ENCODE measurements at regions not wholly inside any gene's neighbourhood (a gene's known extent, or its start where the extent isn't known, plus 50 kb on each side); places are given as distances from the start of the nearest gene placed in this dataset.
A peak's percentile ranks its signal among the peaks of the same experiment; 100 is the strongest.

DNA sequence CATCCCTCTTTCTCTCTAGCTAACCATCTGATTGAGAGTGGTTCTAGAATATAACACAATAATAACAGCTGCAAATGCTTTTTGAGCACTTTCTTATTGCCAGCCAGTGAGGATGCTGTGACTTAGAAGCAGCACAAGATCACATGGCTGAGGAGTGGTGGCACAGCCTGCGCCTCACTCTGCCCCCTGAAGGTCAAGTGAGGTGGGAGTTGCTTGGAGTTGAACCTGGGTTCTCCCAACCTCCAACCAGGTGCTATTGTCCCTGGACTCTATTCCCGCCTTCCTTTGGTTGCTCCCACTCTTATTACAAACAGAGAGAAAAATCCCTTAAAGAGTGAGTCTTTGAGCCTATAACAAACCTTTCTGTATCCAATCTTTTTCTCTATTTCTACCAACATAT lies 280.3 kb upstream of the PODXL start:
- H3K27ac ChIP-seq = no peak overlapping the region
- no peak overlapping the region for H3K9ac ChIP-seq
- peaks cover 8% of the 10 kb centered on the region for H3F3A ChIP-seq (ENCODE audit: low read depth)
- H3K36me3 ChIP-seq = no peaks in the 10 kb centered on the region
- DNase-seq (ENCODE audit: low spot score) = no peak
- no peaks in the 10 kb centered on the region for H3K27me3 ChIP-seq
- no peak overlapping the region for H3K4me3 ChIP-seq
- no peak for TF ChIP-seq EZH2 (IDR thresholded peaks at IDR 0.05)
- Mint-ChIP-seq H3K4me1 (peaks cover 36% of the 10 kb centered on the region), H3K27ac (no peak overlapping the region), H3K9me3 (peaks cover 3% of the 10 kb centered on the region), H3K4me3 (no peak overlapping the region), H3K36me3 (no peaks in the 10 kb centered on the region), H3K27me3 (ENCODE audit: insufficient read depth, low read depth) (peaks cover 5% of the 10 kb centered on the region)
- H2AFZ ChIP-seq (replicated peaks) = no peak overlapping the region
- no peaks in the 10 kb centered on the region for H3K79me2 ChIP-seq (ENCODE audit: low read depth)
- H3K4me2 ChIP-seq = no peak overlapping the region
- H4K20me1 ChIP-seq (ENCODE audit: low read depth) = no peaks in the 10 kb centered on the region
- H3K4me1 ChIP-seq = peaks cover 18% of the 10 kb centered on the region
- no peaks in the 10 kb centered on the region for H3K9me3 ChIP-seq (ENCODE audit: low read depth)

DNA sequence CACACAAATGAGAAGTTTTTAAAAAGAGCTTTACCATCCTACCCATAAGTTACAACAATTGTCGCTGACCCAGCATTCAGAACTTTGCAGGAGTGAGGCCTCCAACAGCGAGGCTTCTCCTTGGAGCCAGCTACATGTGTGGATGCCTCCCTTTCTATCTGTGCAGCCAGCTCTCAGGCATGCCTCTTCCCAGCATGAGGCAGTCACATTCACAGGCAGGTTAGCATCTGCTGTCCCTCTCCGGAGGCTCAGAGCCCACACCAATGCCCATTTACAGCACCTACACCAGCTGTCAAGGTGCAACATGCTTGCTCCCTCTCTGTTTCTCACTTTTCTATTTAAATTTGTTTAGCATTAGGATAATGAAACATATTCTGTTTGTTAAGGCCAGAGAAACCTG lies 278.7 kb upstream of the PODXL start:
- Histone ChIP-seq H3K27ac (no peak overlapping the region), H3K4me1 (peaks cover 22% of the 10 kb centered on the region), H3K36me3 (no peaks in the 10 kb centered on the region), H3K4me3 (no peak overlapping the region), H3K9me3 (ENCODE audit: low read depth) (no peaks in the 10 kb centered on the region), H3K79me2 (ENCODE audit: low read depth) (no peaks in the 10 kb centered on the region), H2AFZ (replicated peaks) (no peak overlapping the region), H3K27me3 (no peaks in the 10 kb centered on the region), H4K20me1 (ENCODE audit: low read depth) (no peaks in the 10 kb centered on the region), H3F3A (ENCODE audit: low read depth) (peaks cover 8% of the 10 kb centered on the region), H3K4me2 (peak overlapping the region; percentile 42), H3K9ac (no peak overlapping the region)
- Mint-ChIP-seq H3K4me3 (no peak overlapping the region), H3K4me1 (peaks cover 43% of the 10 kb centered on the region), H3K36me3 (no peaks in the 10 kb centered on the region), H3K27me3 (ENCODE audit: insufficient read depth, low read depth) (peaks cover 5% of the 10 kb centered on the region), H3K9me3 (peaks cover 3% of the 10 kb centered on the region), H3K27ac (no peak overlapping the region)
- peak; percentile 28 for DNase-seq (ENCODE audit: low spot score)
- TF ChIP-seq, protein P1, sequence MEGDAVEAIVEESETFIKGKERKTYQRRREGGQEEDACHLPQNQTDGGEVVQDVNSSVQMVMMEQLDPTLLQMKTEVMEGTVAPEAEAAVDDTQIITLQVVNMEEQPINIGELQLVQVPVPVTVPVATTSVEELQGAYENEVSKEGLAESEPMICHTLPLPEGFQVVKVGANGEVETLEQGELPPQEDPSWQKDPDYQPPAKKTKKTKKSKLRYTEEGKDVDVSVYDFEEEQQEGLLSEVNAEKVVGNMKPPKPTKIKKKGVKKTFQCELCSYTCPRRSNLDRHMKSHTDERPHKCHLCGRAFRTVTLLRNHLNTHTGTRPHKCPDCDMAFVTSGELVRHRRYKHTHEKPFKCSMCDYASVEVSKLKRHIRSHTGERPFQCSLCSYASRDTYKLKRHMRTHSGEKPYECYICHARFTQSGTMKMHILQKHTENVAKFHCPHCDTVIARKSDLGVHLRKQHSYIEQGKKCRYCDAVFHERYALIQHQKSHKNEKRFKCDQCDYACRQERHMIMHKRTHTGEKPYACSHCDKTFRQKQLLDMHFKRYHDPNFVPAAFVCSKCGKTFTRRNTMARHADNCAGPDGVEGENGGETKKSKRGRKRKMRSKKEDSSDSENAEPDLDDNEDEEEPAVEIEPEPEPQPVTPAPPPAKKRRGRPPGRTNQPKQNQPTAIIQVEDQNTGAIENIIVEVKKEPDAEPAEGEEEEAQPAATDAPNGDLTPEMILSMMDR (IDR thresholded peaks at IDR 0.05) = no peak
- TF ChIP-seq EZH2 (IDR thresholded peaks at IDR 0.05) (no peak), EZH2phosphoT487 (IDR thresholded peaks at IDR 0.05) (no peak)

DNA sequence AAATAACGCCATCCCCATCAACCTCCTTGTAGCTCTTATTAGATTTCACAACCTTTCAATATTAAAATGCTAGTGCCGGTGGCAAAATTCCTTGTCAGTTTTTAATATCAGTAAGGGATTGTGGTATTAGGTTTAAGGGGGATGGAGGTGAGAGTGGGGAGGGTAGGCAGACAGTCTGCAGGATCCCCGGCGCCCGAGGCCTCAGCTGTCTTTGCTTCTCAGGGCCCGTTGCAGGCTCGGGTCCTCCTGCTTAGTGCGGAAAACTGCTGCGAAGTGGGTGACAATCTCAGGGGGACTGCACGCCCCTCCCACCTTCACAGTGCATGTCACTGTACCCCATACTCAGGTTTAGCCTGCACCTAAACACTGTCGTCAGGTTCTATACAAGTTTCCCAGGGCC lies 274.3 kb upstream of the PODXL start:
- Histone ChIP-seq H3K4me1 (peaks cover 35% of the 10 kb centered on the region), H3K9ac (no peak overlapping the region), H3K79me2 (ENCODE audit: low read depth) (no peaks in the 10 kb centered on the region), H3K9me3 (ENCODE audit: low read depth) (no peaks in the 10 kb centered on the region), H3K4me3 (no peak overlapping the region), H4K20me1 (ENCODE audit: low read depth) (no peaks in the 10 kb centered on the region), H2AFZ (replicated peaks) (no peak overlapping the region), H3K27me3 (no peaks in the 10 kb centered on the region), H3K36me3 (no peaks in the 10 kb centered on the region), H3K27ac (no peak overlapping the region), H3F3A (ENCODE audit: low read depth) (peaks cover 8% of the 10 kb centered on the region), H3K4me2 (no peak overlapping the region)
- Mint-ChIP-seq H3K27me3 (ENCODE audit: insufficient read depth, low read depth) (peaks cover 4% of the 10 kb centered on the region), H3K4me3 (no peak overlapping the region), H3K27ac (no peak overlapping the region), H3K9me3 (peaks cover 3% of the 10 kb centered on the region), H3K36me3 (no peaks in the 10 kb centered on the region), H3K4me1 (peaks cover 45% of the 10 kb centered on the region)
- TF ChIP-seq EZH2phosphoT487 (IDR thresholded peaks at IDR 0.05) (no peak), EZH2 (IDR thresholded peaks at IDR 0.05) (no peak)
- DNase-seq (ENCODE audit: low spot score) = no peak

DNA sequence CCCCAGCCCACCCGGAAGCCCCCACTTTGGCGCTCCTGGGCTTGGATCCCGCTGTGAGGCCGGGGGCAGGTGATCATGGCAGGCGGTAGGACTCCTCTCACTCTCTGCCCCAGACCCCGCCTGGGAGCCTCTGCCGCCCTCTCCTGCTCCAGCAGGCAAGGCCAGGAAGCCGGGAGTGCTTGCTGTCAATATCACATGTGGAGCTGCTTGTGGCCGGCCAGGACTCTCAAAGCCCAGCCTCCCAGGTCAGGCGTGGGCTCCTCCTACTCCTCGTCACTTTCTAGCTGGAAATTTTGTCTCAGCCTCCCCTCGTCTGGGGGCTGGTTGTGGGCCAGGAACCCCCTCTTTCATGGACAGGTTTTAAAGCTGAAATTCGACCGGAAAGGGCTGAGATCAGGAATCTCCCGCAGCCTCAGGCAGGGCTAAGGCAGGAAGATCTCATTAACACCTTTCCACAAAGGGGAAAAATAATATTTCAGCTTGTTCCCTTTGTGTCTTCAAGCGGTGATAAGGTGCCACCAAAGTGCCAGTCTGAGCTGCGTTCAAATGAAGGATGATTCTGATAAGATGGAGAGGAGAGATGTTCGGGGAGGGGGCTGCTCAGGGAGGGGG lies 273.6 kb upstream of the PODXL start:
- Histone ChIP-seq H3K36me3 (no peaks in the 10 kb centered on the region), H3K4me2 (peak overlapping the region; percentile 44), H3K9me3 (ENCODE audit: low read depth) (no peaks in the 10 kb centered on the region), H2AFZ (replicated peaks) (peak overlapping the region; percentile 74), H3K4me1 (peaks cover 30% of the 10 kb centered on the region), H3K4me3 (no peak overlapping the region), H3K79me2 (ENCODE audit: low read depth) (no peaks in the 10 kb centered on the region), H3K9ac (no peak overlapping the region), H3K27me3 (no peaks in the 10 kb centered on the region), H3K27ac (no peak overlapping the region), H4K20me1 (ENCODE audit: low read depth) (no peaks in the 10 kb centered on the region), H3F3A (ENCODE audit: low read depth) (peaks cover 3% of the 10 kb centered on the region)
- TF ChIP-seq EZH2phosphoT487 (IDR thresholded peaks at IDR 0.05) = no peak
- no peak for TF ChIP-seq EZH2 (IDR thresholded peaks at IDR 0.05)
- TF ChIP-seq, protein P1 (IDR thresholded peaks at IDR 0.05) = peak; percentile 8
- H3K4me1 Mint-ChIP-seq = peaks cover 43% of the 10 kb centered on the region
- DNase-seq (ENCODE audit: low spot score) = peak; percentile 72
- H3K27ac Mint-ChIP-seq = no peak overlapping the region
- peaks cover 4% of the 10 kb centered on the region for H3K27me3 Mint-ChIP-seq (ENCODE audit: insufficient read depth, low read depth)
- H3K9me3 Mint-ChIP-seq = peaks cover 3% of the 10 kb centered on the region
- no peak overlapping the region for H3K4me3 Mint-ChIP-seq
- no peaks in the 10 kb centered on the region for H3K36me3 Mint-ChIP-seq
